K562 (cell line): ENCODE measurements at regions not wholly inside any gene's neighbourhood (a gene's known extent, or its start where the extent isn't known, plus 50 kb on each side); places are given as distances from the start of the nearest gene placed in this dataset.

ENCODE experiments used
- ATAC-seq: fragments of 200-7000 bp; cut with Tn5 transposase; 3 replicates; pipeline ENCODE4 v1.9.1; 2020; ENCODE audit warnings: moderate library complexity
- BruUV-seq: library from RNA; stranded (reverse); fragments of 400-500 nt; replicated peaks from 2 replicates; lab custom pipeline; 2021; lab: Mats Ljungman, UMichigan
- CTCF ChIA-PET: fragments of 300-600 bp; formaldehyde crosslinking; extraction: SDS; loops from one replicate; lab custom pipeline; 2021; ENCODE audit warnings: low intra/inter-chr PET ratio; lab: Yijun Ruan, JAX
- POLR2A ChIA-PET: fragments of 300-600, 350-650 bp; sonication (Branson Sonifier 250); formaldehyde crosslinking; extraction: SDS; loops from one replicate; lab custom pipeline; 2021; ENCODE audit warnings: antibody characterized with exemption, inconsistent platforms; lab: Yijun Ruan, JAX
- DNase-seq, 4 experiments: peaks; one replicate each; pipeline versions ENCODE4 v3.0.0 to v3.0.0-alpha.2; 2011 to 2018; ENCODE audit warnings: low spot score in 3 of 4, mixed read lengths in 3 of 4; ENCODE audit errors: extremely low read depth in 1 of 4
- FAIRE-seq: peaks from 2 replicates; lab custom pipeline; 2011; peaks lifted over from hg19 to GRCh38; lab: Jason Lieb, UNC
- H2AFZ ChIP-seq: 2 replicates; pipeline ENCODE4 v1.6.0; 2011; ENCODE audit warnings: low read depth, low read length, control low read depth, inconsistent platforms
- H3K27ac ChIP-seq: fragments of 200-600 bp; 3 replicates; pipeline ENCODE4 v1.8.0; 2011; ENCODE audit warnings: low read depth, mild to moderate bottlenecking, control low read depth, inconsistent platforms, low read length, moderate library complexity, mixed read lengths; ENCODE audit errors: extremely low read depth
- H3K27me3 ChIP-seq, 2 experiments: fragments of 300-600 bp in 1 of 2; 2 replicates in 1 of 2; 3 replicates in 1 of 2; pipeline versions ENCODE4 v1.6.0 to v1.8.0; 2011; ENCODE audit warnings: inconsistent platforms in 2 of 2, low read length in 2 of 2, mild to moderate bottlenecking in 1 of 2, mixed read lengths in 1 of 2, moderate library complexity in 1 of 2; ENCODE audit not compliant: control insufficient read depth in 2 of 2, insufficient read depth in 2 of 2
- H3K36me3 ChIP-seq: fragments of 300-600 bp; 3 replicates; pipeline ENCODE4 v1.8.0; 2011; ENCODE audit warnings: mild to moderate bottlenecking, low read length, inconsistent platforms; ENCODE audit not compliant: control insufficient read depth, insufficient read depth
- H3K4me1 ChIP-seq, 2 experiments: fragments of 200-600 bp in 1 of 2; replicated peaks in 1 of 2; 2 replicates in 1 of 2; 3 replicates in 1 of 2; pipeline versions ENCODE4 v1.5.1 to v1.8.0; 2011; ENCODE audit warnings: inconsistent platforms in 2 of 2, low read length in 2 of 2, mild to moderate bottlenecking in 1 of 2, mixed read lengths in 1 of 2, moderate library complexity in 1 of 2; ENCODE audit not compliant: control insufficient read depth in 2 of 2, insufficient read depth in 2 of 2
- H3K4me2 ChIP-seq: 2 replicates; pipeline ENCODE4 v1.6.1; 2011; ENCODE audit warnings: low read length, control low read depth, inconsistent platforms, mixed read lengths; ENCODE audit not compliant: insufficient read depth
- H3K4me3 ChIP-seq: fragments of 200-600 bp; sonication (generic), shearing (Covaris generic); 2 replicates; pipeline ENCODE4 v1.5.1; 2016; ENCODE audit warnings: control low read depth, inconsistent platforms
- H3K79me2 ChIP-seq: fragments of 200-600 bp; 3 replicates; pipeline ENCODE4 v1.8.0; 2011; ENCODE audit warnings: low read length, inconsistent platforms; ENCODE audit not compliant: control insufficient read depth, insufficient read depth
- H3K9ac ChIP-seq, 2 experiments: 2 replicates each; pipeline versions ENCODE4 v1.6.0 to v1.6.1; 2011; ENCODE audit warnings: low read depth in 2 of 2, low read length in 2 of 2, control low read depth in 1 of 2, inconsistent platforms in 1 of 2, mild to moderate bottlenecking in 1 of 2, mixed read lengths in 1 of 2; ENCODE audit not compliant: insufficient read depth in 1 of 2
- H3K9me1 ChIP-seq: one replicate; pipeline ENCODE4 v1.6.0; 2011; ENCODE audit warnings: inconsistent platforms, mild to moderate bottlenecking, low read length, moderate library complexity; ENCODE audit not compliant: control insufficient read depth, insufficient read depth
- H3K9me3 ChIP-seq: replicated peaks from 2 replicates; pipeline ENCODE4 v1.5.1; 2011; ENCODE audit warnings: low read depth, low read length, inconsistent platforms; ENCODE audit not compliant: control insufficient read depth, insufficient read depth
- H4K20me1 ChIP-seq: replicated peaks from 2 replicates; pipeline ENCODE4 v1.6.1; 2011; ENCODE audit warnings: low read length, inconsistent platforms, mixed read lengths; ENCODE audit not compliant: control insufficient read depth, insufficient read depth
- BCLAF1 ChIP-seq, 2 experiments: fragments of 450-650 bp in 1 of 2; IDR thresholded peaks; 2 replicates each; pipeline ENCODE4 v1.6.1; 2011 to 2017; ENCODE audit warnings: low read depth in 2 of 2, antibody characterized with exemption in 1 of 2, borderline replicate concordance in 1 of 2, low read length in 1 of 2, mild to moderate bottlenecking in 1 of 2, mixed read lengths in 1 of 2; ENCODE audit not compliant: control insufficient read depth in 1 of 2
- L3MBTL2 ChIP-seq: fragments of 450-650 bp; IDR thresholded peaks from 2 replicates; pipeline ENCODE4 v1.6.1; 2016; ENCODE audit warnings: mild to moderate bottlenecking, moderate library complexity
- MAX ChIP-seq: sonication (generic); formaldehyde crosslinking; IDR thresholded peaks from 2 replicates; pipeline ENCODE4 v1.9.0; 2022; ENCODE audit warnings: mild to moderate bottlenecking, missing genetic modification reagents
- MCM3 ChIP-seq: fragments of 450-650 bp; IDR thresholded peaks from 2 replicates; pipeline ENCODE4 v1.6.1; 2016
- NCOA1 ChIP-seq: fragments of 450-650 bp; IDR thresholded peaks from 2 replicates; pipeline ENCODE4 v1.6.1; 2016; ENCODE audit warnings: low read depth
- NKRF ChIP-seq: fragments of 450-650 bp; IDR thresholded peaks from 2 replicates; pipeline ENCODE4 v1.6.1; 2016; ENCODE audit warnings: borderline replicate concordance
- PTBP1 ChIP-seq: fragments of 200-400 bp; formaldehyde crosslinking; IDR thresholded peaks from 2 replicates; pipeline ENCODE4 v1.6.1; 2017; ENCODE audit warnings: low read depth, low read length
- SMARCA4 ChIP-seq: fragments of 450-650 bp; IDR thresholded peaks from 2 replicates; pipeline ENCODE4 v1.6.1; 2016
- TFAM ChIP-seq: fragments of 250-450 bp; sonication (Bioruptor Pico); conservative IDR thresholded peaks from 2 replicates; pipeline ENCODE4 v1.5.0; 2021; ENCODE audit warnings: mild to moderate bottlenecking, moderate library complexity
- ZNF445 ChIP-seq: fragments of 250-450 bp; sonication (Bioruptor Pico); IDR thresholded peaks from 2 replicates; pipeline ENCODE4 v1.4.0; 2020; ENCODE audit warnings: low read depth, mild to moderate bottlenecking, moderate library complexity
- WGBS: fragments of 100-300 bp; shearing (Covaris generic); methylation state at CpG from one replicate; pipeline ENCODE4 v1.1.6; 2016; ENCODE audit warnings: low coverage, mixed read lengths; ENCODE audit not compliant: insufficient coverage; ENCODE audit errors: missing lambda C conversion rate; 5-methylcytosine and 5-hydroxymethylcytosine counted together
- in situ Hi-C: fragments of 300-500 bp; cut with MboI; formaldehyde crosslinking; loops from 4 replicates; pipeline ENCODE4 v1.15.0; 2018; ENCODE audit warnings: inconsistent platforms, mixed read lengths
- intact Hi-C: fragments of 100-400 bp; cut with micrococcal nuclease; formaldehyde crosslinking; loops from 2 replicates; pipeline ENCODE4 v1.14.2; 2022

- H4K20me1 ChIP-seq, result no peaks in the 10 kb centered on the region
- CTCF ChIA-PET, result no interaction called here
- H2AFZ ChIP-seq, result no peak overlapping the region
- no peaks in the 10 kb centered on the region for H3K79me2 ChIP-seq
- TF ChIP-seq PTBP1, result no peak
- TF ChIP-seq TFAM (CRISPR knock-in tag), result no peak
- no peak for TF ChIP-seq L3MBTL2
- no peak for TF ChIP-seq MAX (CRISPR knock-in tag)
- TF ChIP-seq MCM3, result no peak
- no peak for TF ChIP-seq ZNF445
- no peak for TF ChIP-seq NKRF
- no peak for TF ChIP-seq NCOA1
- TF ChIP-seq BCLAF1 (IDR thresholded peaks at IDR 0.05; ENCODE audit: borderline replicate concordance in 1 of 2, control insufficient read depth in 1 of 2, low read depth in 2 of 2, low read length in 1 of 2), result no peak
- TF ChIP-seq SMARCA4, result no peak
- no TSS peak for BruUV-seq
- no peak for DNase-seq
- H3K9me1 ChIP-seq, result no peaks in the 10 kb centered on the region
- in situ Hi-C loops (no loop called here), intact Hi-C loops (no loop called here)
- WGBS, result 0% methylated on average over 1 of the region's 1 CpG
- no peak overlapping the region for H3K4me2 ChIP-seq
- no peak overlapping the region for H3K9ac ChIP-seq
- FAIRE-seq, result no peak
- no peaks in the 10 kb centered on the region for H3K4me1 ChIP-seq
- H3K4me3 ChIP-seq, result no peak overlapping the region
- POLR2A ChIA-PET, result no interaction called here
- no peaks in the 10 kb centered on the region for H3K36me3 ChIP-seq
- no peaks in the 10 kb centered on the region for H3K9me3 ChIP-seq
- H3K27ac ChIP-seq, result no peak overlapping the region
- no peaks in the 10 kb centered on the region; a peak in 1 of 5 replicates for H3K27me3 ChIP-seq
- no peak for ATAC-seq
Observed at GRCh38 chr6:90669846-90670245, 83.0 kb upstream of the MAP3K7 start.
